ENCODE measurements at regions not wholly inside any gene's neighbourhood (a gene's known extent, or its start where the extent isn't known, plus 50 kb on each side); places are given as distances from the start of the nearest gene placed in this dataset.

GRCh38 chr4:120616041-120616440, 306.5 kb downstream of the PRDM5 start:
- H4K8ac ChIP-seq (ENCODE audit: low read depth, low read length), result no peak overlapping the region
- no peak overlapping the region for H3K4me2 ChIP-seq (ENCODE audit: low read length)
- no peak overlapping the region for H2BK5ac ChIP-seq (ENCODE audit: low read length)
- H2BK15ac ChIP-seq (replicated peaks; ENCODE audit: low read depth), result no peak overlapping the region
- no peak for DNase-seq
- H3K23ac ChIP-seq (ENCODE audit: low read length), result no peak overlapping the region
- H3K4me3 ChIP-seq (ENCODE audit: low read length), result no peak overlapping the region
- no peak overlapping the region for H2BK120ac ChIP-seq (ENCODE audit: low read depth, low read length)
- WGBS (ENCODE audit: extremely low coverage, insufficient coverage, low lambda C conversion rate), result no CpG with 5 or more reads among the region's 1 CpG
- no peaks in the 10 kb centered on the region for H3K36me3 ChIP-seq (ENCODE audit: control insufficient read depth, insufficient read depth, low read length)
- H3K4me1 ChIP-seq (ENCODE audit: control insufficient read depth, low read depth, low read length), result no peaks in the 10 kb centered on the region
- H2AK5ac ChIP-seq (ENCODE audit: low read length), result no peak overlapping the region
- H3K9ac ChIP-seq (ENCODE audit: low read length), result no peak overlapping the region
- H3K27me3 ChIP-seq (ENCODE audit: insufficient read depth, low read length, poor library complexity), result no peaks in the 10 kb centered on the region
- no peak overlapping the region for H3K27ac ChIP-seq (ENCODE audit: low read depth, low read length)
- H3K79me1 ChIP-seq (ENCODE audit: low read length), result no peaks in the 10 kb centered on the region
- no peak overlapping the region for H3K4ac ChIP-seq (ENCODE audit: low read depth, low read length)
- no peak overlapping the region for H4K5ac ChIP-seq (ENCODE audit: low read length)
- no peak overlapping the region for H3K56ac ChIP-seq (ENCODE audit: low read length)
- H3K79me2 ChIP-seq (ENCODE audit: control insufficient read depth, insufficient read depth, low read length), result no peaks in the 10 kb centered on the region
- no peak overlapping the region for H3K18ac ChIP-seq (ENCODE audit: low read length)

DNA sequence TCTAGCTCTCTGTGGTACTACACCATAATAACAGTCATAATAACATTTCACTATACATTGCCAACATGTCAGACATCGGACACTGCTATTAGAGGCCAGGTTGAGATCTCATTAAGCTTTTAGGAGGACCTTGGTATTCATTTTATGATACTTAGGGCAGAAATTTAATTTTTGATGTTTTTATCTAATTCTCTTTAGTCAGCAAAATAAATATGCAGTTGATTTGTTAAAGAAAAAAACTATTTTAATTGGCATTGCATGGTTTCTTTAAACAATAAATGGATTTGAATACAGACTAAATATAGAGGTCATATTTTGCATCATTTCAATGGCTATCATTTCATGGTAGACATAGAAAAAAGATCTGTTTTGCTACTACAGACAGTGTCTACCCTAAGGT, 308.7 kb downstream of the PRDM5 start:
- Histone ChIP-seq H3K56ac (ENCODE audit: low read length) (no peak overlapping the region), H4K5ac (ENCODE audit: low read length) (no peak overlapping the region), H3K4me2 (ENCODE audit: low read length) (no peak overlapping the region), H3K23ac (ENCODE audit: low read length) (no peak overlapping the region), H3K4ac (ENCODE audit: low read depth, low read length) (no peak overlapping the region), H2BK5ac (ENCODE audit: low read length) (no peak overlapping the region), H3K27ac (ENCODE audit: low read depth, low read length) (no peak overlapping the region), H3K9ac (ENCODE audit: low read length) (no peak overlapping the region), H2BK120ac (ENCODE audit: low read depth, low read length) (no peak overlapping the region), H3K27me3 (ENCODE audit: insufficient read depth, low read length, poor library complexity) (no peaks in the 10 kb centered on the region), H3K79me2 (ENCODE audit: control insufficient read depth, insufficient read depth, low read length) (no peaks in the 10 kb centered on the region), H4K8ac (ENCODE audit: low read depth, low read length) (no peak overlapping the region), H3K36me3 (ENCODE audit: control insufficient read depth, insufficient read depth, low read length) (no peaks in the 10 kb centered on the region), H3K79me1 (ENCODE audit: low read length) (no peaks in the 10 kb centered on the region), H3K4me3 (ENCODE audit: low read length) (no peak overlapping the region), H3K18ac (ENCODE audit: low read length) (no peak overlapping the region), H2AK5ac (ENCODE audit: low read length) (no peak overlapping the region), H3K4me1 (ENCODE audit: control insufficient read depth, low read depth, low read length) (no peaks in the 10 kb centered on the region), H2BK15ac (replicated peaks; ENCODE audit: low read depth) (no peak overlapping the region)
- no peak for DNase-seq
- no CpG with 5 or more reads among the region's 1 CpG for WGBS (ENCODE audit: extremely low coverage, insufficient coverage, low lambda C conversion rate)

DNA sequence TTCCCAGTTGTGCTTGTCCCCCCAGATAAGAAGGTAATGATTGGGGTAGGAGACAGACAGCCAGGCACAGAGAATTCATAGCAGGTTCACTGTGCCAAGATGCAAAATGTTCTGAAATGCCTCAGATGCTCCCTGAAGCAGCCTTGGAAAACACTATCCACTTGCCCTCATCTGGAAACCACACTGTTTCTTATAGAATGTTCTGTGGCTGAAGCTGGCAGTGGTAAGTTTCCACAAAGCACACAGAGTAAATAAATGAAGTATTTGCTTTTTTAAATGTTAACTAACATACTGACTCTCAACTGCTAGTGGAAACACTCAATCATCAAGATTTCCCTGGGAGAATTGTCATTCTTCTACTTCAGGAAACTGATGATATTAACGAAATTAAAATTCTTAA, 311.4 kb downstream of the PRDM5 start:
- no peak overlapping the region for H2BK15ac ChIP-seq (replicated peaks; ENCODE audit: low read depth)
- H3K56ac ChIP-seq (ENCODE audit: low read length), result no peak overlapping the region
- DNase-seq, result no peak
- H2BK120ac ChIP-seq (ENCODE audit: low read depth, low read length), result no peak overlapping the region
- H3K27me3 ChIP-seq (ENCODE audit: insufficient read depth, low read length, poor library complexity), result no peaks in the 10 kb centered on the region
- no peak overlapping the region for H2BK5ac ChIP-seq (ENCODE audit: low read length)
- no peak overlapping the region for H3K18ac ChIP-seq (ENCODE audit: low read length)
- no peak overlapping the region for H3K27ac ChIP-seq (ENCODE audit: low read depth, low read length)
- H2AK5ac ChIP-seq (ENCODE audit: low read length), result no peak overlapping the region
- H3K9ac ChIP-seq (ENCODE audit: low read length), result no peak overlapping the region
- no peaks in the 10 kb centered on the region for H3K79me2 ChIP-seq (ENCODE audit: control insufficient read depth, insufficient read depth, low read length)
- no peak overlapping the region for H3K4me2 ChIP-seq (ENCODE audit: low read length)
- H3K23ac ChIP-seq (ENCODE audit: low read length), result no peak overlapping the region
- H3K4me1 ChIP-seq (ENCODE audit: control insufficient read depth, low read depth, low read length), result no peaks in the 10 kb centered on the region
- no peaks in the 10 kb centered on the region for H3K79me1 ChIP-seq (ENCODE audit: low read length)
- no CpG with 5 or more reads among the region's 1 CpG for WGBS (ENCODE audit: extremely low coverage, insufficient coverage, low lambda C conversion rate)
- no peaks in the 10 kb centered on the region for H3K36me3 ChIP-seq (ENCODE audit: control insufficient read depth, insufficient read depth, low read length)
- no peak overlapping the region for H4K5ac ChIP-seq (ENCODE audit: low read length)
- no peak overlapping the region for H3K4me3 ChIP-seq (ENCODE audit: low read length)
- H3K4ac ChIP-seq (ENCODE audit: low read depth, low read length), result no peak overlapping the region
- no peak overlapping the region for H4K8ac ChIP-seq (ENCODE audit: low read depth, low read length)

DNA sequence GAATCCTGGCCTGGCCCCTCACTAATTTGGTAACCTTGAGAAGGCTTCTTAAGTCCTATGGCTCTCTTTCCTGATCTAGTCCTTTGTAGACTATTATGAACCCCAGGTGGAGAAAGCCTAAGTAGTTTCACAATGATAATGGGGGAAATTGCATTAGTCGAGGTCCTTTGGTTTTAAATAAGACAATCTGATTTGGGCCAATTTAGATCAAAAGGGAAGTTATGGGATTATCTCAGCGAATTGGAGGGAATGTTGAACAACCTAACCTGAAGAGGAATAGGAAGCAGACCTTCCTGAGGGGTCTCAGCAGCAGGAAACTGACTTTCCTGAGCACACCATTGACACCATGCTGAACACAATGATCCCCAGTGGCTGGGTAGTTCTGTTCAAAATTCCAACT, 331.5 kb downstream of the PRDM5 start:
- Histone ChIP-seq H3K4me3 (ENCODE audit: low read length) (no peak overlapping the region), H2BK15ac (replicated peaks; ENCODE audit: low read depth) (no peak overlapping the region), H2BK120ac (ENCODE audit: low read depth, low read length) (no peak overlapping the region), H3K9ac (ENCODE audit: low read length) (no peak overlapping the region), H4K8ac (ENCODE audit: low read depth, low read length) (no peak overlapping the region), H3K18ac (ENCODE audit: low read length) (no peak overlapping the region), H3K79me2 (ENCODE audit: control insufficient read depth, insufficient read depth, low read length) (no peaks in the 10 kb centered on the region), H3K4me1 (ENCODE audit: control insufficient read depth, low read depth, low read length) (no peaks in the 10 kb centered on the region), H3K4ac (ENCODE audit: low read depth, low read length) (no peak overlapping the region), H2AK5ac (ENCODE audit: low read length) (no peak overlapping the region), H3K36me3 (ENCODE audit: control insufficient read depth, insufficient read depth, low read length) (no peaks in the 10 kb centered on the region), H2BK5ac (ENCODE audit: low read length) (no peak overlapping the region), H4K5ac (ENCODE audit: low read length) (no peak overlapping the region), H3K56ac (ENCODE audit: low read length) (no peak overlapping the region), H3K27me3 (ENCODE audit: insufficient read depth, low read length, poor library complexity) (no peaks in the 10 kb centered on the region), H3K27ac (ENCODE audit: low read depth, low read length) (no peak overlapping the region), H3K23ac (ENCODE audit: low read length) (no peak overlapping the region), H3K4me2 (ENCODE audit: low read length) (no peak overlapping the region), H3K79me1 (ENCODE audit: low read length) (no peaks in the 10 kb centered on the region)
- no peak for DNase-seq
- WGBS (ENCODE audit: extremely low coverage, insufficient coverage, low lambda C conversion rate), result no CpG with 5 or more reads among the region's 2 CpGs

- no peak overlapping the region for H2AK5ac ChIP-seq (ENCODE audit: low read length)
- H3K79me1 ChIP-seq (ENCODE audit: low read length), result no peaks in the 10 kb centered on the region
Observed at GRCh38 chr4:120589787-120590186, 332.7 kb downstream of the PRDM5 start.

GRCh38 chr4:120568731-120569130, 353.8 kb downstream of the PRDM5 start:
- no peak overlapping the region for H2BK15ac ChIP-seq (replicated peaks; ENCODE audit: low read depth)
- no CpG with 5 or more reads among the region's 2 CpGs for WGBS (ENCODE audit: extremely low coverage, insufficient coverage, low lambda C conversion rate)
- no peak for DNase-seq

More at GRCh38 chr4:120589787-120590186, 332.7 kb downstream of the PRDM5 start:
- H2BK5ac ChIP-seq (ENCODE audit: low read length), result no peak overlapping the region
- H3K27ac ChIP-seq (ENCODE audit: low read depth, low read length), result no peak overlapping the region
- H3K27me3 ChIP-seq (ENCODE audit: insufficient read depth, low read length, poor library complexity), result no peaks in the 10 kb centered on the region
- no peak overlapping the region for H3K56ac ChIP-seq (ENCODE audit: low read length)
- H4K8ac ChIP-seq (ENCODE audit: low read depth, low read length), result no peak overlapping the region
- no peaks in the 10 kb centered on the region for H3K79me2 ChIP-seq (ENCODE audit: control insufficient read depth, insufficient read depth, low read length)
- WGBS (ENCODE audit: extremely low coverage, insufficient coverage, low lambda C conversion rate), result no CpG with 5 or more reads among the region's 2 CpGs
- no peak overlapping the region for H3K4me3 ChIP-seq (ENCODE audit: low read length)
- no peak overlapping the region for H3K18ac ChIP-seq (ENCODE audit: low read length)
- no peak overlapping the region for H2BK120ac ChIP-seq (ENCODE audit: low read depth, low read length)
- H3K4ac ChIP-seq (ENCODE audit: low read depth, low read length), result no peak overlapping the region
- no peak overlapping the region for H3K9ac ChIP-seq (ENCODE audit: low read length)
- no peak for DNase-seq
- H2BK15ac ChIP-seq (replicated peaks; ENCODE audit: low read depth), result no peak overlapping the region
- H3K36me3 ChIP-seq (ENCODE audit: control insufficient read depth, insufficient read depth, low read length), result no peaks in the 10 kb centered on the region
- no peaks in the 10 kb centered on the region for H3K4me1 ChIP-seq (ENCODE audit: control insufficient read depth, low read depth, low read length)
- no peak overlapping the region for H4K5ac ChIP-seq (ENCODE audit: low read length)
- no peak overlapping the region for H3K23ac ChIP-seq (ENCODE audit: low read length)
- H3K4me2 ChIP-seq (ENCODE audit: low read length), result no peak overlapping the region

More at GRCh38 chr4:120568731-120569130, 353.8 kb downstream of the PRDM5 start:
- no peak overlapping the region for H2BK120ac ChIP-seq (ENCODE audit: low read depth, low read length)
- H4K8ac ChIP-seq (ENCODE audit: low read depth, low read length), result no peak overlapping the region
- H4K5ac ChIP-seq (ENCODE audit: low read length), result no peak overlapping the region
- H3K4me2 ChIP-seq (ENCODE audit: low read length), result no peak overlapping the region
- H3K23ac ChIP-seq (ENCODE audit: low read length), result no peak overlapping the region
- no peak overlapping the region for H3K27ac ChIP-seq (ENCODE audit: low read depth, low read length)
- H3K27me3 ChIP-seq (ENCODE audit: insufficient read depth, low read length, poor library complexity), result no peaks in the 10 kb centered on the region
- H2BK5ac ChIP-seq (ENCODE audit: low read length), result no peak overlapping the region
- H3K9ac ChIP-seq (ENCODE audit: low read length), result no peak overlapping the region
- no peaks in the 10 kb centered on the region for H3K36me3 ChIP-seq (ENCODE audit: control insufficient read depth, insufficient read depth, low read length)
- no peaks in the 10 kb centered on the region for H3K4me1 ChIP-seq (ENCODE audit: control insufficient read depth, low read depth, low read length)
- H3K4me3 ChIP-seq (ENCODE audit: low read length), result no peak overlapping the region
- H3K56ac ChIP-seq (ENCODE audit: low read length), result no peak overlapping the region
- H3K79me1 ChIP-seq (ENCODE audit: low read length), result no peaks in the 10 kb centered on the region
- H3K4ac ChIP-seq (ENCODE audit: low read depth, low read length), result no peak overlapping the region
- H2AK5ac ChIP-seq (ENCODE audit: low read length), result no peak overlapping the region
- no peaks in the 10 kb centered on the region for H3K79me2 ChIP-seq (ENCODE audit: control insufficient read depth, insufficient read depth, low read length)
- no peak overlapping the region for H3K18ac ChIP-seq (ENCODE audit: low read length)

All from mesendoderm (in vitro differentiated cells).